ENCODE measurements at regions not wholly inside any gene's neighbourhood (a gene's known extent, or its start where the extent isn't known, plus 50 kb on each side); places are given as distances from the start of the nearest gene placed in this dataset.

DNA sequence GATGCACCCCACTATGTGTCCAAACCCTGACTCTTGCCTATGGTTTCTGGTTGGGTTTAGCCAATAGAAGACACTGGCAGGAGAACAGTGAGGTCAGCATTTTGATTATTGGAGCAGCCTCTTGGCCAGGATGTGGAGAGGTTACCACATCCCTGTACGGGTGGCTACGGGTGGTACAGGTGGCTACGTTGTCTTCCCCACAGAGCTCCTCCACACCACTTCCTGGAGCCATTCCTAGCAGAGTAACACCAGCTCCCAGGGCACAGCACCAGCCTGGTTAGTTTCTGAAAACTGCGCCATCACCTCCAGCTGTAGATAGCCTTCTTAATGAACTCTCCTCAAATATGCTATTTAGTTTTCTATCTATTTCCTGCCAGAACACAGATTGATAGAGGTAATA, 445.2 kb downstream of the INHBA start:
- TF ChIP-seq, protein P1, sequence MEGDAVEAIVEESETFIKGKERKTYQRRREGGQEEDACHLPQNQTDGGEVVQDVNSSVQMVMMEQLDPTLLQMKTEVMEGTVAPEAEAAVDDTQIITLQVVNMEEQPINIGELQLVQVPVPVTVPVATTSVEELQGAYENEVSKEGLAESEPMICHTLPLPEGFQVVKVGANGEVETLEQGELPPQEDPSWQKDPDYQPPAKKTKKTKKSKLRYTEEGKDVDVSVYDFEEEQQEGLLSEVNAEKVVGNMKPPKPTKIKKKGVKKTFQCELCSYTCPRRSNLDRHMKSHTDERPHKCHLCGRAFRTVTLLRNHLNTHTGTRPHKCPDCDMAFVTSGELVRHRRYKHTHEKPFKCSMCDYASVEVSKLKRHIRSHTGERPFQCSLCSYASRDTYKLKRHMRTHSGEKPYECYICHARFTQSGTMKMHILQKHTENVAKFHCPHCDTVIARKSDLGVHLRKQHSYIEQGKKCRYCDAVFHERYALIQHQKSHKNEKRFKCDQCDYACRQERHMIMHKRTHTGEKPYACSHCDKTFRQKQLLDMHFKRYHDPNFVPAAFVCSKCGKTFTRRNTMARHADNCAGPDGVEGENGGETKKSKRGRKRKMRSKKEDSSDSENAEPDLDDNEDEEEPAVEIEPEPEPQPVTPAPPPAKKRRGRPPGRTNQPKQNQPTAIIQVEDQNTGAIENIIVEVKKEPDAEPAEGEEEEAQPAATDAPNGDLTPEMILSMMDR (IDR thresholded peaks at IDR 0.05; ENCODE audit: insufficient read depth, low read length): no peak
- no peak overlapping the region for H3K4me3 ChIP-seq (ENCODE audit: low read depth, low read length)
- no peak for DNase-seq (ENCODE audit: low read depth)

GRCh38 chr7:41256186-41256945, 446.5 kb downstream of the INHBA start:
- no peak for DNase-seq (ENCODE audit: low read depth)
- no peak overlapping the region for H3K4me3 ChIP-seq (ENCODE audit: low read depth, low read length)
- TF ChIP-seq, protein P1 (IDR thresholded peaks at IDR 0.05; ENCODE audit: insufficient read depth, low read length): no peak

- DNase-seq (ENCODE audit: low read depth): no peak
- H3K4me3 ChIP-seq (ENCODE audit: low read depth, low read length): no peak overlapping the region
- TF ChIP-seq, protein P1 (IDR thresholded peaks at IDR 0.05; ENCODE audit: insufficient read depth, low read length): no peak
Observed at GRCh38 chr7:41255716-41256115, 447.2 kb downstream of the INHBA start.

DNA sequence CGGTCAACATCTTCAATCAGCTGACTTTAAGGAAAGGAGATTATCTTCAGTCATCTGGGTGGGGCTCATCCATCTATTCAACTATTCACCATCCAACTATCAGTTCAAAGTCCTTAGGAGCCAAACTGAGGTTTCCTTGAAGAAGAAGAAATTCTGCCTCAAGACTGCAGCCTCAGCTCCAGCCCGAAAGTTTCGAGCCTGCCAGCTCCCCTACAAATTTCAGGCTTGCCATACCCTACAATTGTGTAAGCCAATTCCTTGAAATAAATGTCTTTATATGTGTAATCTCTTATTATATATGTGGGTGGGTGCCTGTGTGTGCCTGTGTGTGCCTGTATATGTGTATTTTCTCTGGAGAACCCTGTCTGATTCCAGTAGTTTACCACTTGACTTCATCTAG, 447.8 kb downstream of the INHBA start:
- no peak overlapping the region for H3K4me3 ChIP-seq (ENCODE audit: low read depth, low read length)
- TF ChIP-seq, protein P1 (IDR thresholded peaks at IDR 0.05; ENCODE audit: insufficient read depth, low read length): no peak
- DNase-seq (ENCODE audit: low read depth): no peak

DNA sequence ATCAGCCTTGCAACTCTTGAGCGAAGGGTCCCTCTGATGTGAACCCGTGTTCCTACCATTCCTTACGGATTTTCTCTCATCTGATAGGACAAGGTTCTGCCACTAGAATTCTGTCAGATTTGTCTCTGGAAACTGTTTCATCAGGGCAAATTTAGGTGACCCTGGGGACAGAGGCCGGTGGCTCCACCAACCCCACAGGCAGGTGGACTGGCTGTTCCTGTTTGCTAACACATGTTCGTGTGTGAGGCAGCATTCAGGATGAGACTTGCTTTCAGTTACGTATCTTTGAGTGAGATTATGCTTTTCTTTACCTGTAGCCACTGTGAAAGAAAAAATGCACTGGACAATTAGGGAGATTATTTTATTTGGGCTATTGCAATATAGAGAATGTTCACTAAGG, 449.9 kb downstream of the INHBA start:
- TF ChIP-seq, protein P1 (IDR thresholded peaks at IDR 0.05; ENCODE audit: insufficient read depth, low read length): no peak
- no peak for DNase-seq (ENCODE audit: low read depth)

GRCh38 chr7:41252551-41252950, 450.3 kb downstream of the INHBA start:
- H3K4me3 ChIP-seq (ENCODE audit: low read depth, low read length): no peak overlapping the region
- no peak for DNase-seq (ENCODE audit: low read depth)
- TF ChIP-seq, protein P1 (IDR thresholded peaks at IDR 0.05; ENCODE audit: insufficient read depth, low read length): no peak

More for the DNA sequence above, 449.9 kb downstream of the INHBA start:
- no peak overlapping the region for H3K4me3 ChIP-seq (ENCODE audit: low read depth, low read length)

All from fibroblast of the aortic adventitia (primary cell).